Brain microvascular endothelial cell (primary cell): ENCODE measurements at regions not wholly inside any gene's neighbourhood (a gene's known extent, or its start where the extent isn't known, plus 50 kb on each side); places are given as distances from the start of the nearest gene placed in this dataset.

ENCODE experiments used
- DNase-seq: peaks from one replicate; pipeline ENCODE4 v3.0.0-alpha.2; 2020
- H3K27ac ChIP-seq: fragments of 250-450 bp; sonication (Bioruptor Pico); 2 replicates; pipeline ENCODE4 v1.5.1; 2020; ENCODE audit warnings: mild to moderate bottlenecking, moderate library complexity
- H3K27me3 ChIP-seq: fragments of 250-450 bp; sonication (Bioruptor Pico); replicated peaks from 2 replicates; pipeline ENCODE4 v1.5.1; 2020; ENCODE audit warnings: mild to moderate bottlenecking
- H3K36me3 ChIP-seq: fragments of 250-450 bp; sonication (Bioruptor Pico); replicated peaks from 2 replicates; pipeline ENCODE4 v1.5.1; 2020; ENCODE audit warnings: mild to moderate bottlenecking
- H3K4me3 ChIP-seq: 2 replicates; pipeline ENCODE4 v1.5.1; 2011; ENCODE audit warnings: low read depth, mild to moderate bottlenecking, control low read depth, low read length, moderate library complexity
- in situ Hi-C: cut with HindIII; loops from 2 replicates; pipeline ENCODE4 v1.10.0; 2017; ENCODE audit warnings: low sequenced_read_pairs, low pct_ligation_motif_present
- TF ChIP-seq, protein P1 (sequence below): IDR thresholded peaks from 2 replicates; pipeline ENCODE4 v1.5.1; 2011; ENCODE audit warnings: low read depth, mild to moderate bottlenecking, moderate library complexity, low read length, control low read depth, inconsistent platforms; ENCODE audit errors: missing control alignments

GRCh38 chr9:28750136-28750535 is 1176.9 kb upstream of the C9orf72 start:
- TF ChIP-seq, protein P1, sequence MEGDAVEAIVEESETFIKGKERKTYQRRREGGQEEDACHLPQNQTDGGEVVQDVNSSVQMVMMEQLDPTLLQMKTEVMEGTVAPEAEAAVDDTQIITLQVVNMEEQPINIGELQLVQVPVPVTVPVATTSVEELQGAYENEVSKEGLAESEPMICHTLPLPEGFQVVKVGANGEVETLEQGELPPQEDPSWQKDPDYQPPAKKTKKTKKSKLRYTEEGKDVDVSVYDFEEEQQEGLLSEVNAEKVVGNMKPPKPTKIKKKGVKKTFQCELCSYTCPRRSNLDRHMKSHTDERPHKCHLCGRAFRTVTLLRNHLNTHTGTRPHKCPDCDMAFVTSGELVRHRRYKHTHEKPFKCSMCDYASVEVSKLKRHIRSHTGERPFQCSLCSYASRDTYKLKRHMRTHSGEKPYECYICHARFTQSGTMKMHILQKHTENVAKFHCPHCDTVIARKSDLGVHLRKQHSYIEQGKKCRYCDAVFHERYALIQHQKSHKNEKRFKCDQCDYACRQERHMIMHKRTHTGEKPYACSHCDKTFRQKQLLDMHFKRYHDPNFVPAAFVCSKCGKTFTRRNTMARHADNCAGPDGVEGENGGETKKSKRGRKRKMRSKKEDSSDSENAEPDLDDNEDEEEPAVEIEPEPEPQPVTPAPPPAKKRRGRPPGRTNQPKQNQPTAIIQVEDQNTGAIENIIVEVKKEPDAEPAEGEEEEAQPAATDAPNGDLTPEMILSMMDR, result no peak
- in situ Hi-C loops, result no loop called here
- H3K27me3 ChIP-seq, result no peaks in the 10 kb centered on the region

DNA sequence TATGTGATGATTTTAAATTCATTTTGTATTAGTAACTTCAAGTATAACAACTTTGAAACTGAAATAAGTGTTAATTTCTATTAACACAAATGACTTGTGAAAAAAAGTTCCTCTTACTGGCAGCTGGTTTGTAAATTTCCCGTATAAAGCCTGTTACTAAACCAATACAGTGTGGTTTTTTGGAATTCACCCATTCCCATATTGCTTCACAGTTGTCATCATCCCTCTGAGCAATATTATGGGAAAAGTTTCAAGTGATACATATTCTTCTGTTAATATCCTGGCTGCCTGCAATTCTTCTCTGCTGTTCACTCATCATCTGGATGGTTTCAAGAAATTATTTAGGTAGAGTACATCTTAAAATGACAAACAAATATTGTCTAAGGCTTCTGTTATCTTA is 1185.1 kb upstream of the C9orf72 start:
- in situ Hi-C loops, result no loop called here

More at GRCh38 chr9:28750136-28750535, 1176.9 kb upstream of the C9orf72 start:
- H3K27ac ChIP-seq, result no peak overlapping the region
- no peak for DNase-seq
- H3K4me3 ChIP-seq, result no peak overlapping the region
- no peaks in the 10 kb centered on the region for H3K36me3 ChIP-seq

DNA sequence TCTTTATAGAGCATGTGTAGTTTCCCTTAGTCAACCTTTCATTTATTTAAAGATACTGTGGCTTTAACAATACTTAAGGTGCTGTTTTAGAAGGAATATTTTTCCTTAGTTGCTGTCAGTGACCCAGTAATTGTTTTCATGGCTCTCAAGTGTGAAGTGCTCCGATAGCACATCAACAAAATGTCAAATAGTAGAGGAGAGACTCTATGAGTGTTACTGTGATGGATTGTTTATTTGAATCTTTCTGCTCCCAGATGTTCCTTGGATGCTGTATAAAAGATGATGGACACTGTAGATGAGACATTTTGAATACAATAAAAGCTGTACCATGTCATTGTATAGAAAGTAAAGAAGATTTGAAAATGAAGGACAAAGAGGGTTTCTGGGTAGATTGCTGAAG is 1185.7 kb upstream of the C9orf72 start:
- no peak overlapping the region for H3K4me3 ChIP-seq
- DNase-seq, result no peak
- no peak overlapping the region for H3K27ac ChIP-seq
- H3K36me3 ChIP-seq, result no peaks in the 10 kb centered on the region
- in situ Hi-C loops, result no loop called here
- H3K27me3 ChIP-seq, result no peaks in the 10 kb centered on the region
- TF ChIP-seq, protein P1, result no peak

More for the DNA sequence above, 1185.1 kb upstream of the C9orf72 start:
- Histone ChIP-seq H3K4me3 (no peak overlapping the region), H3K27ac (no peak overlapping the region), H3K27me3 (no peaks in the 10 kb centered on the region), H3K36me3 (no peaks in the 10 kb centered on the region)
- DNase-seq, result no peak
- TF ChIP-seq, protein P1, result no peak

- H3K4me3 ChIP-seq, result no peak overlapping the region
- TF ChIP-seq, protein P1, result no peak
- DNase-seq, result no peak
- no peaks in the 10 kb centered on the region for H3K36me3 ChIP-seq
- H3K27ac ChIP-seq, result no peak overlapping the region
- in situ Hi-C loops, result no loop called here
- no peaks in the 10 kb centered on the region for H3K27me3 ChIP-seq
Observed at GRCh38 chr9:28762167-28762566, 1188.9 kb upstream of the C9orf72 start.

- no peaks in the 10 kb centered on the region for H3K36me3 ChIP-seq
- in situ Hi-C loops, result no loop called here
- no peaks in the 10 kb centered on the region for H3K27me3 ChIP-seq
- H3K4me3 ChIP-seq, result no peak overlapping the region
- DNase-seq, result no peak
- H3K27ac ChIP-seq, result no peak overlapping the region
- TF ChIP-seq, protein P1, result no peak
Observed at GRCh38 chr9:28764532-28764931, 1191.3 kb upstream of the C9orf72 start.

- H3K36me3 ChIP-seq, result no peaks in the 10 kb centered on the region
Observed at GRCh38 chr9:28770226-28770625, 1196.9 kb upstream of the C9orf72 start.

More at GRCh38 chr9:28770226-28770625, 1196.9 kb upstream of the C9orf72 start:
- no peak for DNase-seq
- no peak overlapping the region for H3K4me3 ChIP-seq
- TF ChIP-seq, protein P1, result no peak
- H3K27ac ChIP-seq, result no peak overlapping the region
- H3K27me3 ChIP-seq, result no peaks in the 10 kb centered on the region
- in situ Hi-C loops, result no loop called here
